H1 (cell line): ENCODE measurements at regions not wholly inside any gene's neighbourhood (a gene's known extent, or its start where the extent isn't known, plus 50 kb on each side); places are given as distances from the start of the nearest gene placed in this dataset.

Source experiments
- CTCF ChIA-PET: fragments of 300-600 bp; sonication (Branson Sonifier 250); formaldehyde crosslinking; loops from one replicate; lab custom pipeline; 2021; ENCODE audit not compliant: partially characterized antibody; lab: Charles Lee
- POLR2A ChIA-PET: fragments of 300-600 bp; sonication (Branson Sonifier 250); formaldehyde crosslinking; loops from one replicate; lab custom pipeline; 2021; ENCODE audit warnings: inconsistent platforms; ENCODE audit not compliant: partially characterized antibody; lab: Charles Lee
- DNase-seq, 2 experiments: peaks; one replicate each; pipeline versions ENCODE4 v3.0.0 to v3.0.0-alpha.2; 2010 to 2022; ENCODE audit warnings: low spot score in 2 of 2, low read depth in 1 of 2, mixed read lengths in 1 of 2
- FAIRE-seq: peaks from 2 replicates; lab custom pipeline; 2011; peaks lifted over from hg19 to GRCh38; lab: Jason Lieb, UNC
- H2AFZ ChIP-seq: 2 replicates; pipeline ENCODE4 v1.8.1; 2012; ENCODE audit warnings: low read length, inconsistent platforms
- H2AK5ac ChIP-seq: 2 replicates; pipeline ENCODE4 v1.6.1; 2013; ENCODE audit warnings: low read depth, low read length
- H2BK120ac ChIP-seq: replicated peaks from 2 replicates; pipeline ENCODE3; 2013; ENCODE audit warnings: low read depth, low read length, inconsistent platforms
- H2BK12ac ChIP-seq: 2 replicates; pipeline ENCODE4 v1.6.1; 2013; ENCODE audit warnings: low read depth, low read length
- H2BK15ac ChIP-seq: 2 replicates; pipeline ENCODE4 v1.6.1; 2013; ENCODE audit warnings: low read length
- H2BK20ac ChIP-seq: 2 replicates; pipeline ENCODE4 v1.6.1; 2013; ENCODE audit warnings: low read length
- H2BK5ac ChIP-seq: 2 replicates; pipeline ENCODE4 v1.6.1; 2013; ENCODE audit warnings: low read depth, low read length
- H3K14ac ChIP-seq: 2 replicates; pipeline ENCODE4 v1.6.1; 2013; ENCODE audit warnings: inconsistent platforms; ENCODE audit not compliant: insufficient read length
- H3K18ac ChIP-seq: 2 replicates; pipeline ENCODE4 v1.6.1; 2013; ENCODE audit warnings: low read length; ENCODE audit errors: extremely low read depth
- H3K23ac ChIP-seq: 2 replicates; pipeline ENCODE4 v1.6.1; 2013; ENCODE audit warnings: inconsistent platforms; ENCODE audit not compliant: insufficient read length
- H3K23me2 ChIP-seq: 2 replicates; pipeline ENCODE4 v1.6.1; 2013; ENCODE audit warnings: low read depth, low read length
- H3K27ac ChIP-seq: 2 replicates; pipeline ENCODE4 v1.6.1; 2011; ENCODE audit warnings: low read depth, low read length, inconsistent platforms
- H3K27me3 ChIP-seq, 4 experiments: replicated peaks in 1 of 4; 1 replicate in 1 of 4; 2 replicates in 3 of 4; pipeline versions ENCODE4 v1.6.1 to v1.8.1; 2011 to 2013; ENCODE audit warnings: low read length in 3 of 4, mild to moderate bottlenecking in 3 of 4, inconsistent platforms in 2 of 4, mixed read lengths in 2 of 4, moderate library complexity in 1 of 4; ENCODE audit not compliant: control insufficient read depth in 3 of 4, insufficient read depth in 3 of 4; ENCODE audit errors: extremely low read depth in 1 of 4
- H3K36me3 ChIP-seq, 4 experiments: 2 replicates each; pipeline versions ENCODE4 v1.6.1 to v1.8.1; 2011 to 2013; ENCODE audit warnings: mild to moderate bottlenecking in 4 of 4, low read length in 3 of 4, moderate library complexity in 2 of 4, control low read depth in 1 of 4, inconsistent platforms in 1 of 4; ENCODE audit not compliant: insufficient read depth in 4 of 4, control insufficient read depth in 2 of 4
- H3K4ac ChIP-seq: replicated peaks from 2 replicates; pipeline ENCODE3; 2013; ENCODE audit warnings: low read length, low read depth, mixed read lengths, inconsistent platforms; ENCODE audit not compliant: insufficient read length
- H3K4me1 ChIP-seq, 4 experiments: replicated peaks in 1 of 4; 1 replicate in 1 of 4; 2 replicates in 3 of 4; pipeline versions ENCODE4 v1.6.1 to v1.8.1; 2011 to 2013; ENCODE audit warnings: low read length in 3 of 4, inconsistent platforms in 2 of 4, mixed read lengths in 1 of 4; ENCODE audit not compliant: insufficient read depth in 4 of 4, control insufficient read depth in 3 of 4
- H3K4me2 ChIP-seq, 2 experiments: 2 replicates each; pipeline versions ENCODE4 v1.6.1 to v1.8.1; 2011 to 2013; ENCODE audit warnings: low read depth in 2 of 2, low read length in 2 of 2, control low read depth in 1 of 2, inconsistent platforms in 1 of 2, mild to moderate bottlenecking in 1 of 2; ENCODE audit not compliant: insufficient read depth in 1 of 2
- H3K4me3 ChIP-seq, 4 experiments: fragments of 200-600, 300-600 bp in 1 of 4; sonication (generic), shearing (Covaris generic), sonication (Bioruptor Twin) in 1 of 4; 2 replicates each; pipeline versions ENCODE4 v1.5.1 to v1.8.1; 2011 to 2016; ENCODE audit warnings: low read length in 4 of 4, low read depth in 3 of 4, control low read depth in 2 of 4, inconsistent platforms in 2 of 4, mild to moderate bottlenecking in 2 of 4, mixed read lengths in 1 of 4, moderate library complexity in 1 of 4; ENCODE audit not compliant: insufficient read depth in 2 of 4; ENCODE audit errors: extremely low read depth in 1 of 4
- H3K56ac ChIP-seq: replicated peaks from 2 replicates; pipeline ENCODE3; 2013; ENCODE audit warnings: low read depth, mild to moderate bottlenecking, mixed read lengths, low read length, inconsistent platforms; ENCODE audit not compliant: insufficient read length
- H3K79me1 ChIP-seq: 2 replicates; pipeline ENCODE4 v1.6.1; 2013; ENCODE audit warnings: low read depth, low read length, control low read depth
- H3K79me2 ChIP-seq, 2 experiments: 2 replicates each; pipeline versions ENCODE4 v1.6.1 to v1.8.1; 2012 to 2013; ENCODE audit warnings: low read length in 2 of 2, mild to moderate bottlenecking in 2 of 2, inconsistent platforms in 1 of 2; ENCODE audit not compliant: insufficient read depth in 2 of 2, control insufficient read depth in 1 of 2
- H3K9ac ChIP-seq, 4 experiments: replicated peaks in 1 of 4; 1 replicate in 1 of 4; 2 replicates in 3 of 4; pipeline versions ENCODE4 v1.6.1 to v1.8.1; 2011 to 2013; ENCODE audit warnings: low read depth in 3 of 4, low read length in 3 of 4, control low read depth in 2 of 4, mild to moderate bottlenecking in 2 of 4, moderate library complexity in 2 of 4, inconsistent platforms in 1 of 4; ENCODE audit errors: extremely low read depth in 1 of 4
- H3K9me3 ChIP-seq, 2 experiments: 2 replicates each; pipeline versions ENCODE4 v1.6.1 to v1.8.1; 2012 to 2013; ENCODE audit warnings: mild to moderate bottlenecking in 2 of 2, moderate library complexity in 2 of 2, control low read depth in 1 of 2, inconsistent platforms in 1 of 2, low read depth in 1 of 2, low read length in 1 of 2, mixed read lengths in 1 of 2; ENCODE audit not compliant: insufficient read depth in 2 of 2
- H4K20me1 ChIP-seq, 2 experiments: replicated peaks in 1 of 2; 2 replicates each; pipeline versions ENCODE3 to v1.8.1; 2011 to 2013; ENCODE audit warnings: inconsistent platforms in 2 of 2, low read length in 2 of 2, mild to moderate bottlenecking in 1 of 2; ENCODE audit not compliant: insufficient read depth in 2 of 2, control insufficient read depth in 1 of 2
- H4K5ac ChIP-seq: 2 replicates; pipeline ENCODE4 v1.6.1; 2013; ENCODE audit warnings: low read length, low read depth, mixed read lengths, inconsistent platforms; ENCODE audit not compliant: insufficient read length
- H4K8ac ChIP-seq: 2 replicates; pipeline ENCODE4 v1.8.0; 2013; ENCODE audit warnings: mild to moderate bottlenecking, moderate library complexity, low read length, inconsistent platforms; ENCODE audit not compliant: insufficient read depth; ENCODE audit errors: extremely low read depth
- H4K91ac ChIP-seq: replicated peaks from 2 replicates; pipeline ENCODE3; 2013; ENCODE audit warnings: low read length, mixed read lengths, inconsistent platforms; ENCODE audit not compliant: insufficient read length
- KDM1A ChIP-seq: fragments of 200-600, 300-600 bp; sonication (generic); IDR thresholded peaks from 2 replicates; pipeline ENCODE4 v1.7.1; 2016; ENCODE audit warnings: mild to moderate bottlenecking, low read length, borderline replicate concordance
- NANOG ChIP-seq: IDR thresholded peaks from 2 replicates; pipeline ENCODE4 v1.6.1; 2011; ENCODE audit warnings: low read length, low read depth, mild to moderate bottlenecking, inconsistent platforms; ENCODE audit not compliant: insufficient read depth, poor library complexity, severe bottlenecking
- RXRA ChIP-seq: IDR thresholded peaks from 2 replicates; pipeline ENCODE4 v1.6.1; 2011; ENCODE audit warnings: low read depth, mild to moderate bottlenecking, low read length, moderate library complexity; ENCODE audit not compliant: insufficient read depth
- SP1 ChIP-seq: IDR thresholded peaks from 2 replicates; pipeline ENCODE4 v1.6.1; 2011; ENCODE audit warnings: low read depth, low read length
- TCF12 ChIP-seq: IDR thresholded peaks from 2 replicates; pipeline ENCODE4 v1.6.1; 2011; ENCODE audit warnings: low read depth, mild to moderate bottlenecking, low read length
- WGBS, 2 experiments: shearing (Covaris generic) in 1 of 2; methylation state at CpG; one replicate each; pipeline versions ENCODE4 v1.1.6 to v1.1.7; 2013 to 2015; ENCODE audit warnings: low lambda C conversion rate in 2 of 2, mixed read lengths in 2 of 2, inconsistent platforms in 1 of 2, low coverage in 1 of 2, missing lambda C conversion rate in 1 of 2; ENCODE audit not compliant: insufficient replicate concordance in 2 of 2, insufficient coverage in 1 of 2, insufficient read length in 1 of 2; ENCODE audit errors: extremely low coverage in 1 of 2, missing lambda C conversion rate in 1 of 2; 5-methylcytosine and 5-hydroxymethylcytosine counted together

- Histone ChIP-seq H2AK5ac (0 out of 2 replicates have a peak overlapping the region, but pooled peaks have one; percentile 30), H3K36me3 (no peaks in the 10 kb centered on the region), H3K4me2 (peak overlapping the region; percentile 38 to 69; a peak in 3 of 4 replicates), H3K9me3 (no peaks in the 10 kb centered on the region), H3K27me3 (no peaks in the 10 kb centered on the region), H3K4me1 (peaks cover 3 to 7% (median 6%) of the 10 kb centered on the region in 4 experiments; a peak in 5 of 7 replicates), H3K4me3 (no peak overlapping the region), H2BK15ac (no peak overlapping the region), H3K79me2 (no peaks in the 10 kb centered on the region), H2BK5ac (no peak overlapping the region), H3K4ac (no peak overlapping the region), H3K23me2 (no peaks in the 10 kb centered on the region; the same call in 1 of the 2 replicates), H3K27ac (no peak overlapping the region), H4K8ac (no peak overlapping the region), H3K79me1 (no peaks in the 10 kb centered on the region), H2BK12ac (peak overlapping the region; percentile 54; the same call in 1 of the 2 replicates), H2BK120ac (peak overlapping the region; percentile 35), H3K23ac (no peak overlapping the region), H3K18ac (no peak overlapping the region), H4K20me1 (no peaks in the 10 kb centered on the region), H2BK20ac (peak overlapping the region; percentile 15; the same call in 1 of the 2 replicates), H2AFZ (peak overlapping the region; percentile 76), H4K91ac (no peak overlapping the region), H3K9ac (no peak overlapping the region), H3K14ac (no peak overlapping the region), H3K56ac (no peak overlapping the region), H4K5ac (no peak overlapping the region)
- WGBS, 2 experiments: 46% methylated on average over 4 of the region's 4 CpGs; no CpG with 5 or more reads in 1 of the 2 experiments
- ChIA-PET CTCF (interaction anchor here (0.6 to 2.2 kb wide), 11 partner anchors 10 to 978 kb away, joined by 3 to 9 read pairs (median 4); no protein-coding TSS in a partner anchor), POLR2A (interaction anchor here (0.6 kb wide), 1 partner anchor 12 kb away, joined by 3 read pairs; no protein-coding TSS in a partner anchor)
- no peak for FAIRE-seq
- DNase-seq: peak in 1 of 2 experiments; percentile 27
- TF ChIP-seq NANOG: no peak
- TF ChIP-seq RXRA: no peak
- no peak for TF ChIP-seq TCF12
- TF ChIP-seq SP1: no peak
- TF ChIP-seq KDM1A: no peak
Measured at GRCh38 chr3:132135628-132136333, 101.0 kb upstream of the CPNE4 start.
